Posterior cingulate gyrus (tissue), 11 donors: ENCODE measurements at regions not wholly inside any gene's neighbourhood (a gene's known extent, or its start where the extent isn't known, plus 50 kb on each side); places are given as distances from the start of the nearest gene placed in this dataset.

Experiments used
- DNase-seq, 10 donors: peaks; one replicate each; pipeline versions ENCODE4 v3.0.0 to v3.0.0-alpha.2; 2020 to 2021; ENCODE audit warnings: mixed read lengths in 3 of 10
- intact Hi-C: fragments of 100-400 bp; cut with DNase I; formaldehyde crosslinking; loops from one replicate; pipeline ENCODE4 v1.15.1; 2023

DNA sequence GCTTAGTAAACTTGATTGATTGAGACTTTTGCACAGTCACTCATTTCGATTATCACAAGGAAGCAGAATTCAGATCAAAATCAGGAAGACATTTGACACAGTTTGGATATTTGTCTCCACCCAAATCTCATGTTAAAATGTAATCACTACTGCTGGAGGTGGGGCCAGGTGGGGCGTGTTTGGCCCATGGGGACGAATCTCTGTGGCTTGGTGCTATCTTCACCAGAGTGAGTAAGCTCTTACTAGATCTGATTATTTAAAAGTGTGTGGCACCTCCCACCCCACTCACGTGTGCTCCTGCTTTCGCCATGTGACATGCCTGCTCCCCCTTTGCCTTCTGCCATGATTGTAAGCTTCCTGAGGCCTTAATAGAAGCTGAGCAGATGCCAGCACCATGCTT, 291.4 kb downstream of the PCNX1 start:
- intact Hi-C loops: no loop called here
- DNase-seq: no peak

DNA sequence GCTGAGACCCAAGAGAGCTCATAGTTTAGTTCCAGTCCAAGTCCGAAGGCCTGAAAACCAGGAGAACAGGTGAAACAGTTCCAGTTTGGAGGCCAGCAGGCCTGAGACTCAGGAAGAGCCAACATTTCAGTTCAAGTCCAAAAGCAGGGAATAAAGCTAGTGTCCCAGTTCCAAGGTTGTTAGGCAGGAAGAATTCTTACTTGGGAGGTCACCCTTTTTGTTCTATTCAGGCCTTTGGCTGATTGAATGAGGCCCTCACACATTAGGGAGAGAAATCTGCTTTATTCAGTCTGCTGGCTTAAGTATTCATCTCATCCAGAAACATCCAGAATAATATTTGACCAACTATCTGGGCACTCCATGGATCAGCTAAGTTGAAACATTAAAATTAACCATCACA, 294.6 kb downstream of the PCNX1 start:
- DNase-seq: no peak

DNA sequence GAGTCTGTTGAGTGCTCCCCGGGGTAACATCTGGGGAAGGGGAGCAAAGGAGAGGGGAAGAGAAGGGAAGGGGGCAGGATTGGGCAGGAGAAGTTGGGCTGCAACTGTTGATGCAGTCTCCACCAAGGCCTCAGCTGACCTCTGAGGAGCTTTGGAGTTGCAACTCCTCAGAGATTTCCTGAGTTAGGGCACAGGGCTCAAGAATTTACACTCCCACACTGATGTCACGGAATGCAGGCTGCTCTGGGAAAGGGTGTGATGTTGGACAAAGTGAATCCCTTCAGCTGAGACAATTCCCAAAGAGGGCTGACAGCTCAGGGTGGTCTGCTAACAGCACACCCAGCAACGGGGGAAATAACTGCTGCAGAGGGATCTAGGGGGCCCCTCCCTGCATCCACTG, 295.6 kb downstream of the PCNX1 start:
- intact Hi-C loops: no loop called here
- no peak for DNase-seq

More for the DNA sequence above, 294.6 kb downstream of the PCNX1 start:
- intact Hi-C loops: no loop called here

DNA sequence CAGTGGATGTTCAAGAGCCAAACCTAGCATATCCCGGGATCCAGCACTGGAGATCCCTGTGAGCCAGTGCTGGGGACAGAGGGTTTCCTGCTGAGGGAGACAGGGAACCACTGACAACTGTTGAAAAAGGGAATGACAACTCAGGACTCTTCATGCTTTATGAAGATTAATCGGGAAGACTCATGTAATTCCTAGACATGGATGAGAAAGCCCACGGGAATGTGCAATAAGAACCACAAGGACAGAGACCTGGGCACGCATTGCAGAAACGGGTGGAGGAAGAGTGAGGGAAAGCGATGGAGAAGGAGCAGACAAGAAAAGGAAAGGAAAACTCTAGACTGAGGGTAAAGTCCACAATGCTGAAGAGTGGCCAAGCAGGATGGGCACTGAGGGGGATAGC, 296.0 kb downstream of the PCNX1 start:
- DNase-seq: no peak
- intact Hi-C loops: no loop called here

DNA sequence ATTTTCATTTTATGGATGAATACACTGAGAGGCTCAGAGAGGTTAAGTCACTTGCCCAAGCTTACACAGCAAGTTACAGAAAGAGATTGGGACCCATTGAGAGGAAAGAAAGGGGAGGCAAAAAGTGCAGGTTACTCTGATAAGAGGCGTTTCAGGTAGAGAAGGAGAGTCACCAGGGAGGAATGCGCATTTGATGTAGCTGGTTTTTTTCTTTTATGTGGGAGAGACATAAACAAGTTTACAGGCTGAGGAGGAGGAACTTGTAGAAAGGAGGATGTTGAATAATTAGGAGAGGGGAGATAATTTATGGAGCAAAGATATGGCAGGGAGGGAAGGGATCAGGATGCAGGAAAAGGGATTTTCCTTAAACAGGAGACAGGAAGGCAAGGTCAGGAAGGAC, 297.0 kb downstream of the PCNX1 start:
- intact Hi-C loops: no loop called here

DNA sequence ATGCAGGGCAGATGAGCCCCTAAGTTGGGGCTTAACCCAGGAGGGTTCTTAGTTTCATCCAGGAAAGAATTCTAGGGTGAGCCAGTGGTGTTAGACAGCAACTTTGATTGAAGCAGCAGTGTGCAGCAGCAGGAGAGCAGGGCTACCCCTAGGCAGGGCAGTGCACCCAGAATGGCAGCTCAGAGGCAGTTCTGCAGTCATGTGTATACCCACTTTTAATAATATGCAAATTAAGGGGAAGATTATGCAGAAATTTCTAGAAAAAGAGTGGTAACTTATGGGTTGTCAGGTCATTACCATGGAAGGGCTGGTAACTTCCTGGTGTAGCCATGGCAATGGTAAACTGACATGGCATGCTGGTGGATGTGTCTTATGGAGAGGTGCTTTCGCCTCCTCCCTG, 297.5 kb downstream of the PCNX1 start:
- intact Hi-C loops: no loop called here
- no peak for DNase-seq

More for the DNA sequence above, 297.0 kb downstream of the PCNX1 start:
- DNase-seq: no peak

DNA sequence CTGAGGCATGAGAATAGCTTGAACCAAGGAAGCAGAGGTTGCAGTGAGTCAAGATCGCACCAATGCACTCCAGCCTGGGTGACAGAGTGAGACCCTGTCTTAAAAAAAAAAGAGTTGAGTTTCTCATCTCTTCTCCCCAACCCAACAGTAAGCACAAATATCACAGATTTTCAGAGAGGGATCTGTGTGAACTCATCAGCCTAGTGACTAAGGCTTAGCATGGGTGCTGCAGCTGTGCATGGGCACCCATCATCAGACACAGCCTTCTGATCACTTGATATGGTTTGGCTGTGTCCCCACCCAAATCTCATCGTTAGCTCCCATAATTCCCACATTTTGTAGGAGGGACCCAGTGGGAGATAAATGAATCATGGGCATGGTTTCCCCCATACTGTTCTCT, 298.9 kb downstream of the PCNX1 start:
- DNase-seq: no peak
- intact Hi-C loops: no loop called here

DNA sequence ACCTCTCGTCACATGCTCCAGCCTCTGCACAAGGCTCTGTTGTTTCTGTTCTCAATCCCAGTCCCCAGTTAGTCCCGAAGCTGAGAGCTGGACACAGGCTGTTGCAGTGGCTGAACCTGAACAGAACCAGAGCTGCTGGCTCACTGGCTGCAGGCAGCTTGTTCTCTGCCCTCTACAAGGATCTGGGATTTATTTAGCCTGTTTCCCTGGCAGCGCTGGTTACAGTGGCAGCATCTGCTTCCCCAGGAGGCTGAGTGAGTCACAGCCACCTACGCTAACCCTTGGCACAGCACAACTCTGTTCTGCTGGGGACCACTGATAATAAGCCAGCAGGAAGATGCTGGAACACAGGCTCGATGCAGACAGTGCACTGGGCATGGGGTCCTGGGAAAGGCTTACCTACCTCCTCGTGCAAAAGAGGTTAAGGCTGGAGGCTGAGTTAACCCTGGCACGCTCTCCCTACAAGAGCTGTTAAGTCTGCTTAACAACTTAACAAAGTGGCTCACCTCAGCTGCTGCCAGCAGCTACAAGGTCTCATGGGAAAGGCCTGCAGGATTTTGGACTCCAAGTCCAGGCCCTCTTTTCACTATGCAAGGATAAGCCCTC, 299.6 kb downstream of the PCNX1 start:
- peak; percentile 22 to 95 (median 72) for DNase-seq
- intact Hi-C loops: no loop called here

DNA sequence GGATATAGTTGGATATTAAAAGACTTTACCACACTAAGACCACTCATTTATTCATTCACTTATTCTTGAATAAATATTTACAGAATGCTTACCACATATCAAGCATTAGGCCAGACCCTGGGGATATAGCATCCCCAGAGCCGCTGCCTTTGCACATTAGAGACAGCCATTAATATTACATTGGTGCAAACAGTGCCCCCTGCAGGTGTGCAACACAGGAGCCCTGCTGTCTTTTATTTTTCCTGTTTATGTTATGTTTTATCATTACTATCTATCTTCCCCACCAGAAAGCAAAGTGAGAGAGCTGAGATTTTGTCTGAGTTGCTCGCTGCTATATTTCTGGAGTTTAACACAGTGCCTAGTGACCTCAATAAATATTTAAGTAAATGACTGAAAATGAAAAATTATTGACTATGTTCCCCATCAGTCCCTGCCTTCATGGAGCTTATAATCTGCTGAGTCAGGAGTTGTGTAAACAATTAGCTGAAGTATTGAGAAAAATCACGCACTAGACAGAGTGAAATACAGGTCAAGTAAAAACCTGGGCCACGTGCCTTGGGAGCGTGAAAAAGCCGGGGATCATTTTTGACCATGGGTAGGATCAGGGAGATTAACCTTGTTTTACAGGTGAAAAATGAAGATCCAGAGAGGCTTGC, 301.6 kb downstream of the PCNX1 start:
- DNase-seq: no peak
- intact Hi-C loops: no loop called here

DNA sequence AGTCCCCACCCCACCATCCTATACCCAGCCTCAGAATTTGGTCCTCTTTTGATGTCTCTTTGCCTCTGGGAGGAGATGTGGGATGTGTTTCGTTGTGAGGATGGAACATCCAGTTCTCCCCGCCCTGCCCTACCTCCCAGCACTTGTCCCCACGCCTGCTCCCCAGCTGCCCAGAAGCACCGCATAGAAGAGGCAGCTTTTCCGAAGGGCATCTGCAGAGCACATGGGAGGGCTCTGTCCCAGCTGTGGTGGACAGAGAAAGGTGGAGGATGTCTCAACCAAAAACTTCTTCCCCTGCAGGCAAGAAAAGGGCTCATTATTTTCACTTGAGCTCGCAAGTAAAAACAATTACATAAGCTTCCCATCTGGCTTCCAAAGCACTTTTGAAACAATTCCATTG, 302.6 kb downstream of the PCNX1 start:
- intact Hi-C loops: no loop called here
- peak in 2 of 10 donors; percentile 25 to 76 for DNase-seq

DNA sequence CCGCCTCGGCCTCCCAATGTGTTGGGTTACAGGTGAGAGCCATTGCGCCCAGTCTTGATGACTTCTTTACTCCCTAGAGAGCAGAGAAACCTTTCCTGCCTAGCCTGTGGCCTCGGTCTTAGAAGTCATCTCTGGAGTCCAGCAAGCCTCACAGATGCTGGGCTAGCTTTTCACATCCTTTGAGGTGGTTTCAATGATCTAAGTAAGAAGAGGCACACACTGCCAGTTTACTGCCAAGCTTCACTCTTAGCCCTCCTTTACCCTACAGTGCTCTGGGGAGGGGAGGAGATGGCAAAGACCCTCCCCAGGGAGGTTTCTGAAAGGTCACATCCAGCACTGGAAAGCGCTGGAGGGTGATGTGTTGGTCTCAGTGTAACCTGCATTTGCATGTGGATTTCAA, 304.8 kb downstream of the PCNX1 start:
- no peak for DNase-seq
- intact Hi-C loops: no loop called here

DNA sequence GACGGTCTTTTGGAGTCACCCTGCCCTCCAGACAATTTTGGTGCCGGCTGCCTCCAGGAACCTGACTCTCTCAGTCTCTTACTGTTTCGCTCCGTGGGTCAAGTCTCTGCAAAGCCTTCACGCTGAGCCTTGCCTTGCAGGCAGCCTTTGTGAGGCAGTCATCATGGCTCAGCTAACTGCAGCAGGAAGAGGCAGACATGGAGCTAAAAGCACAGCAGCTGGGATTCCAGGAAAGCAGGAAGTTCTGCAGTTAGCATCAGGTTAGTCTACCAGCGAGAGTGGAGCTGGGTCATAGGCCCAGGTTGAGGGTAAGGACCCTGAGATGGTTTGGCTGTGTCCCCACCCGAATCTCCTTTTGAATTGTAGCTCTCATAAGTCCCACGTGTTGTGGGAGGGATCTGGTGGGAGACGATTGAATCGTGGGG, 305.4 kb downstream of the PCNX1 start:
- intact Hi-C loops: no loop called here
- peak in 7 of 10 donors; percentile 26 to 91 (median 47) for DNase-seq

DNA sequence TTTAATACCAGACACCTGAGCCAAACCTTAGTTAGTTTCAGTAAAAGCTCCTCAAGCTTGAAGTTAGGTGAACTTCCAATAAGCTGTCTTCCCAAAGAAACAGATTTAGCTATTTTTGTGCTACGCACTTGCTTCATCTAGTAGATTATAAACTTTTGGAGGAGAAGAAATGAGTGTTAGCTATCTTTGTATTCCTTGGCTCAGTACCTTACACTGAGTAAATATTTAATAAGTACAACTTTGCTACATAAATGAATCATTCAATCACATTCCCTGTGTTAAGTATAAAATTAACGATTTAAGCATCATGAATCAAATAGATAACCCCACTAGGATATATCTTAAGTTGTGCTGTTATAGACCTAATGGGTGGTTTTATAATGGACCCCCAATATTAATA, 307.0 kb downstream of the PCNX1 start:
- intact Hi-C loops: no loop called here
- no peak for DNase-seq

DNA sequence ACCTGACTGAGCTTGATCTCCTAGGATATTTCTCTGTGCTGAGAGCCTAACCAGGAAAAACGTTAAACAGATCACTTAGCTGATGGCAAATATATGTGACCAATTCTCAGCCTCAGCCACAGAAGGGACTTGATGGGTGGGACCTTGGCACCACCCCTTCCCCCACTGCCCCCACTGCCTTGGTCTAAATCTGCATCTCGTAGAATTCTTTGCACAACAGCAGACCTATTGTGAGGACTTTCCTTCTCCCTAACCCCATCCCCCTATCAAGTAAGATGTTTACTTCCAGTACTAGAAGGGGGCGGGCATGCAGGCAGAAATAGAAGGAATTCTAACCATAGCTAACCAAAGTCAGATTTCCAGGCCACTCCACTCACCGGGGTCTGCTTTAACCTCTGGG, 313.2 kb downstream of the PCNX1 start:
- intact Hi-C loops: no loop called here
- no peak for DNase-seq

DNA sequence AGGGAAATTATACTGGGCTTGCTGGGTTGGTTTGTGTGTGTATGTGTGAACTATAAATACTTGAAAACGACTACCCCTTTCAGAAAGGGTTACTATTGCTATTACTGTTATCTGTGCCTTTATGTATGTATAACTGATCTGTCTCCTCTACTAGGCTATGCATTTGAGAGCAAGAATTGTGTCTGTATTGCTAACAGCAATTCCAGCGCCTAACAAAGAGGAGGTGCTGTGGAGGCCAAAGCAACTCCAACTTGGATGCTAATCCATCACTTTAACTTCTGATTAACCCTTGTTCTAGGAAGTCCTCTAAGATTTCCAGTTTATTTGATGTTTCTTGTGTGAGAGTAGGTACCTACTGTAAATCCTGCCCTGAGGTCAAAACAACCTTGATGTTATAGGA, 313.9 kb downstream of the PCNX1 start:
- DNase-seq: no peak
- intact Hi-C loops: no loop called here

DNA sequence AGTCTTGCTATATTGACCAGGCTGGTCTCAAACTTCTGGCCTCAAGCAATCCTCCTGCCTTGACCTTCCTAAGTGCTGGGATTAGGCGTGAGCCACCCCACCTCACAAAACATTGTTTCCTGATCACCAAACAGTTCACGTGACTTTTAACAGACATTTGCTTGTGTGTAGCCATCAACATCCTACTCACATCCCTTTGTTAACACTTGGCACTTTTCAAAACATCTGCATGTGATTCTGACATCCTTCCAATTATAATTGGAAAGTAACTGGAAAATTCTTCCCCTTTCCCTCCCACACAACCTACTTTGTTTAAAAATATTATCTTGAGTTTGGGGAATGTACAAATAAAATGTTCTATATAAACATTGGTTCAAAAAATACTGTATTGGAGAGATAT, 317.9 kb downstream of the PCNX1 start:
- DNase-seq: no peak
- intact Hi-C loops: no loop called here

DNA sequence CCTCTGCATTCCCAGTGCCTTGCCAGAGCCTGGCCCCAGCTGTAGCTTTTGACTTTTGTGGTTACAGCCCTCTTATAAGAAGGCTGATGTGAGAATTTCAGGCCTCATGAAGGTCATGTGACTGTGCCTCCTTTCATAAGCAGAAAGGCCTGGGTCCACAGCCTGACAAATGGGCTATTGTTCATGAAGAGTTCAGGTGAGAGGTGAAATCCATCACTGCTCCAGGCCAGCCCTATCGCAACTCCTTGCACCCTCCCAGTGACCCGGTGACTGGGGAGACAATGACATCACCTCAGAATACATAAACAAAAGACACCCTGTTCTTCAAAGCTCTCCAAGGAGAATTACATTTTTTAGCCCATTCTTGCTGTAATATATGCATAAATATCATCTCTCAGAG, 321.5 kb downstream of the PCNX1 start:
- intact Hi-C loops: no loop called here
- no peak for DNase-seq

DNA sequence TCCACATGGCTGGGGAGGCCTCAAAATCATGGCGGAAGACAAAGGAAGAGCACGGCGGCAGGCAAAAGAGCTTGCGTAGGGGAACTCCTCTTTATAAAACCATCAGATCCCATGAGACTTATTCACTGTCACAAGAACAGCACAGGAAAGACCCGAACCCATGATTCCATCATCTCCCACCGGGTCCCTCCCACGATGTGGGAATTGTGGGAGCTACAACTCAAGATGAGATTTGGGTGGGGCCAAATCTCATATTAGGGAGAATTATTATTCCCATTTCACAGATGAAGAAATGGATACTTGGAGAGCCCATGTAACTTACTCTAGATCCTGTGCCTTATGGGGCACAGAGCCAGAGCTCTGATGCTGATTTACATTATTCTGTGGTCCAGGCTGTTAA, 322.6 kb downstream of the PCNX1 start:
- DNase-seq: no peak
- intact Hi-C loops: no loop called here

DNA sequence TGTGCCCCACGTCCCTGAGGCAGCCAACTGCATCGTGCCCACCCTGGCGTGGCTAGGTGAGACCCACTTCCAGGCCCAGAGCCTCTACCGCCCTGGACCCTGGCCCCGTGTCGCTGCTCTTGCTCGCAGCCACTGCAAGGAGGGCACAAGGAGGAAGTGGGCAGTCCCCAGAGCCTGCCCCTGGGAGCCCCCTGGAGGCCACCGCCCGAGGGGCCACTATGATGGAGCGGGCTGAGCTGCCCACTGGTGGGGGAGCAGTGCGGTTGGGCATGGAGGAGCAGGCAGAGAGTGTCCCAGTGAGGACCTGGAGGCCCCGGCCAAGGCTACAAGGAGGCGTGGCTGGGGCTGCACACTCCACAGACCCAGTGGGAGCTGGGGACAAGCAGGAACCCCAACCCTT, 323.6 kb downstream of the PCNX1 start:
- intact Hi-C loops: no loop called here
- DNase-seq: peak in 1 of 10 donors; percentile 69

DNA sequence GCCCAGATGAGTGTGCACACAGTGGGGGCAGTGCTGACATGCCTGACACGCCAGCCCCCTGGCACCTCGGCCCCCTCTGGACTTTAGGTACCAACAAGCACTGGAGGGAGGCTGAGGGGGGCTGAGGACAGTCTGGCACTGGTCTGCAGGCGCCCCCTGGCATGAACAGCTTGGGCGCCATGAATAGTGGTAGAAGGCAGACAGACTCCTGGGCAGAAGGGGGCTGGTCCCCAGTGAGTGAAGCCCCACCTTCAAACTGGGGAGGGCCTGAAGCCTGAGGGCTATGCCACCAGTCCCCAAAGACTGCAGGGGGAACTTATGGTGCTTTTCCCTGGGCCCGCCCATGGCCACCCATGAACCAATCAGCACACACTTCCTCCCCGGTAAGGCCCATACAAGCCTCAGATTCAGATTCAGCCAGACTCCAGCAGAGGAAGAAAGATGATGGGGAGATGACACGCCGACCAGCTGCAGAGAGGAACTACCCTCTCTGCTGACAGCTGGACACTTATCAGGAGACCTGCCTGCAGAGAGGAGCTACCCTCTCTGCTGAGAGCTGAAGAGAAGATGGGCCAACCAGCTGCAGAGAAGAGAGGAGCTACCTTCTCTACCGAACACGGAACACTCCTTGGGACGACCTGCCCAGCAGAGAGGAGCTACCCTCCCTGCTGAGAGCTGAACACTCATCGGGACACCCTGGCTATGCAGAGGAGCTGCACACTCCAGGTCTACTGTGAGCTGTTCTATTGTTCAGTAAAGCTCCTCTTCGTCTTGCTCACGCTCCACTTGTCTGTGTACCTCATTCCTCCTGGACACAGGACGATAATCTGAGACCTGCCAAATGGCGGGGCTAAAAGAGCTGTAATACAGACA, 324.5 kb downstream of the PCNX1 start:
- peak in 1 of 10 donors; percentile 83 for DNase-seq
- intact Hi-C loops: no loop called here

DNA sequence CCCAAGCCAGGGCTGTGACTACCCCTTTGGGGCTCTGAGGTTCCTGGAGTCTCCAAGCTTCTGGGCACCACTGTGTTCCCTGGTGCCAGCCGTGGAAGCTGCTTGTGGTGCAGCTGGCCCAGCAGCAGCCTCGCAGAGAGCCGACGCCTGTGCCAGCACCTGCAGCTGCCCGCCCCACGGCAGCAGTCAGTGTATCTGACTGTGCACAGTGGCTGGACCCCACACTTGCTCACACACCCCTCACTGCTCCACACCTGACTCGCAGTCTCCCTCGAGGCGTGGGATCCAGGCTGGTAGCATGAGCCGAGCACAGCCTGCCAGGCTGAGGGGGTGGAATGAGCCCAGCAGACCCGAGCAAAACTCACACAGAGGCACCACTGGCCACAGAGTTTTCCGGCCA, 325.2 kb downstream of the PCNX1 start:
- intact Hi-C loops: no loop called here
- DNase-seq: peak in 2 of 10 donors; percentile 77 to 83

DNA sequence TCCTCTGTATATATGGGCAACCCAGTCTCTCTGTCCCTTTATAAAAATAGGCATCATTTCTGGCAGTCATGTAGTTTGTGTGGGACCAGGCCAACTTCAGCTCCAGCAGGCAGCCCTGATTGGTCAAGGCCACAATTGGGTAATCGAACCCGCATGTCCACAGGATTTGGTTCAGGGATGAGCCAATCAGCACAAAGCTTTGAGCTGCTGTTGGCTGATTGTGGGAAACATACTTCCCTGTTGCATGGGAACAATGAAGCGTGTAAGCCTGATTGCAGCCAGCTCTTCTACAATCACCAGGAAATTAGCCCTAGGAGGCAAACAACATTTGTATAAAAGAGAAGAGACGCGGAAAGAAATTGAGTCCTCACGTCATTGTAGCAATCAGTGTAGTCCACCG, 328.6 kb downstream of the PCNX1 start:
- DNase-seq: peak; percentile 38 to 95 (median 64)
- intact Hi-C loops: loop anchor here (5.0 kb wide), 1 partner anchor 86 kb away; the partner anchor contains the start of gene SIPA1L1
